ENCODE measurements at regions not wholly inside any gene's neighbourhood (a gene's known extent, or its start where the extent isn't known, plus 50 kb on each side); places are given as distances from the start of the nearest gene placed in this dataset.

GRCh38 chr5:57900381-57900944 lies 417.9 kb upstream of the ACTBL2 start:
- Mint-ChIP-seq H3K36me3 (ENCODE audit: insufficient read depth, unreplicated experiment) (no peaks in the 10 kb centered on the region), H3K4me3 (ENCODE audit: low read depth, unreplicated experiment) (no peak overlapping the region), H3K9me3 (ENCODE audit: low read depth, unreplicated experiment) (no peaks in the 10 kb centered on the region), H3K4me1 (ENCODE audit: low read depth, unreplicated experiment) (no peaks in the 10 kb centered on the region), H3K27me3 (ENCODE audit: unreplicated experiment) (no peaks in the 10 kb centered on the region), H3K27ac (ENCODE audit: unreplicated experiment) (no peak overlapping the region)
- intact Hi-C loops (cut with micrococcal nuclease; ENCODE audit: unreplicated experiment), result no loop called here
- DNase-seq, result no peak
- BruUV-seq (replicated peaks), result no TSS peak
- CTCF ChIA-PET, result no interaction called here
- TF ChIP-seq, protein P1, sequence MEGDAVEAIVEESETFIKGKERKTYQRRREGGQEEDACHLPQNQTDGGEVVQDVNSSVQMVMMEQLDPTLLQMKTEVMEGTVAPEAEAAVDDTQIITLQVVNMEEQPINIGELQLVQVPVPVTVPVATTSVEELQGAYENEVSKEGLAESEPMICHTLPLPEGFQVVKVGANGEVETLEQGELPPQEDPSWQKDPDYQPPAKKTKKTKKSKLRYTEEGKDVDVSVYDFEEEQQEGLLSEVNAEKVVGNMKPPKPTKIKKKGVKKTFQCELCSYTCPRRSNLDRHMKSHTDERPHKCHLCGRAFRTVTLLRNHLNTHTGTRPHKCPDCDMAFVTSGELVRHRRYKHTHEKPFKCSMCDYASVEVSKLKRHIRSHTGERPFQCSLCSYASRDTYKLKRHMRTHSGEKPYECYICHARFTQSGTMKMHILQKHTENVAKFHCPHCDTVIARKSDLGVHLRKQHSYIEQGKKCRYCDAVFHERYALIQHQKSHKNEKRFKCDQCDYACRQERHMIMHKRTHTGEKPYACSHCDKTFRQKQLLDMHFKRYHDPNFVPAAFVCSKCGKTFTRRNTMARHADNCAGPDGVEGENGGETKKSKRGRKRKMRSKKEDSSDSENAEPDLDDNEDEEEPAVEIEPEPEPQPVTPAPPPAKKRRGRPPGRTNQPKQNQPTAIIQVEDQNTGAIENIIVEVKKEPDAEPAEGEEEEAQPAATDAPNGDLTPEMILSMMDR (IDR thresholded peaks at IDR 0.05; ENCODE audit: unreplicated experiment), result no peak

DNA sequence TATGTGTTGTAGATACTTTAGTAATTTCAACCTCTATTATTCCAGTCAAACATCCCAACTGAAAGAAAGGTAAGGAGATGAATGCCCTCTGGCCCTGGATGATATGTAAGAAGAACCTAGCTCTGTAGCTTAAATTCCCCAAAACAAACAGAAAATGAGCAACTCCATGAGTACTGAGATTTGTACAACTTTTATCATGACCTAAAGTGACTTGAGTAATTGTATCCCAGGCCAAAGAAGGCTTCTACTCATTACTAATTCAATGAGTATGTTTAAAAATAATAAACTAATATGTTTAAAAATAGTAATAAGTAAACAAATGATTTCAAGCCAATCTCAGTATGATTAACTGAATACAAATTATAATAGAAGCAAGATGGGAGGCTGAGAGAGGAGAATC lies 414.0 kb upstream of the ACTBL2 start:
- intact Hi-C loops (cut with micrococcal nuclease; ENCODE audit: unreplicated experiment), result no loop called here
- Mint-ChIP-seq H3K36me3 (ENCODE audit: insufficient read depth, unreplicated experiment) (no peaks in the 10 kb centered on the region), H3K27me3 (ENCODE audit: unreplicated experiment) (no peaks in the 10 kb centered on the region), H3K27ac (ENCODE audit: unreplicated experiment) (no peak overlapping the region), H3K9me3 (ENCODE audit: low read depth, unreplicated experiment) (no peaks in the 10 kb centered on the region), H3K4me1 (ENCODE audit: low read depth, unreplicated experiment) (no peaks in the 10 kb centered on the region), H3K4me3 (ENCODE audit: low read depth, unreplicated experiment) (no peak overlapping the region)
- TF ChIP-seq, protein P1 (IDR thresholded peaks at IDR 0.05; ENCODE audit: unreplicated experiment), result no peak
- BruUV-seq (replicated peaks), result no TSS peak
- DNase-seq, result no peak
- CTCF ChIA-PET, result interaction anchor here (1.1 kb wide), 1 partner anchor 9 kb away, joined by 4 read pairs; no protein-coding TSS in a partner anchor

DNA sequence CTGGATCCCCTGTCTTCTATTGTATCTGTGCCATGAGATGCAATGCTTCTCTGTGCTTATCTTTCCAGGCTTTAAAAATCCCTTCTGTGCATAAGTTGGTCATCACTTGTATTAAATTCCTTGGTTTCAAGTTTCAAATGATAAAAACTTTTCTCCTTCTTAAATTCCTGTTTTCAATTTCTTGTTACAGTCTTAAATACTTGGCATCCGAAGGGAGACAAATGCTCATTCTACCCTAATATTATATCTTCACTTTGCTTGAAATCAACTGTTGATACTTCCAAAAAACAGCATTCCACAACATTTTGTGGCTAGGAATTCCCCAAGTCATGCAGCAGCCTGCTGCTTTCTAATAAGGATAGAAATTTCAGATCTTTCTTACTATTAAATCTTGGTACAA lies 413.2 kb upstream of the ACTBL2 start:
- no peak overlapping the region for H3K27ac Mint-ChIP-seq (ENCODE audit: unreplicated experiment)
- TF ChIP-seq, protein P1 (IDR thresholded peaks at IDR 0.05; ENCODE audit: unreplicated experiment), result no peak
- no peaks in the 10 kb centered on the region for H3K27me3 Mint-ChIP-seq (ENCODE audit: unreplicated experiment)
- H3K9me3 Mint-ChIP-seq (ENCODE audit: low read depth, unreplicated experiment), result no peaks in the 10 kb centered on the region
- BruUV-seq (replicated peaks), result no TSS peak
- H3K36me3 Mint-ChIP-seq (ENCODE audit: insufficient read depth, unreplicated experiment), result no peaks in the 10 kb centered on the region
- intact Hi-C loops (cut with micrococcal nuclease; ENCODE audit: unreplicated experiment), result no loop called here
- no peak for DNase-seq
- H3K4me3 Mint-ChIP-seq (ENCODE audit: low read depth, unreplicated experiment), result no peak overlapping the region
- H3K4me1 Mint-ChIP-seq (ENCODE audit: low read depth, unreplicated experiment), result no peaks in the 10 kb centered on the region
- CTCF ChIA-PET, result no interaction called here

GRCh38 chr5:57893926-57894325 lies 411.3 kb upstream of the ACTBL2 start:
- peaks cover 14% of the 10 kb centered on the region for H3K4me1 Mint-ChIP-seq (ENCODE audit: low read depth, unreplicated experiment)
- H3K36me3 Mint-ChIP-seq (ENCODE audit: insufficient read depth, unreplicated experiment), result no peaks in the 10 kb centered on the region

More at GRCh38 chr5:57893926-57894325, 411.3 kb upstream of the ACTBL2 start:
- TF ChIP-seq, protein P1 (IDR thresholded peaks at IDR 0.05; ENCODE audit: unreplicated experiment), result no peak
- CTCF ChIA-PET, result no interaction called here
- BruUV-seq (replicated peaks), result no TSS peak
- Mint-ChIP-seq H3K27me3 (ENCODE audit: unreplicated experiment) (no peaks in the 10 kb centered on the region), H3K9me3 (ENCODE audit: low read depth, unreplicated experiment) (no peaks in the 10 kb centered on the region), H3K4me3 (ENCODE audit: low read depth, unreplicated experiment) (no peak overlapping the region), H3K27ac (ENCODE audit: unreplicated experiment) (no peak overlapping the region)
- no peak for DNase-seq
- intact Hi-C loops (cut with micrococcal nuclease; ENCODE audit: unreplicated experiment), result no loop called here
